Mammary epithelial cell (primary cell): ENCODE measurements at regions not wholly inside any gene's neighbourhood (a gene's known extent, or its start where the extent isn't known, plus 50 kb on each side); places are given as distances from the start of the nearest gene placed in this dataset.

Source experiments
- EZH2 ChIP-seq: IDR thresholded peaks from 2 replicates; pipeline ENCODE4 v1.6.1; 2012; ENCODE audit warnings: low read length, inconsistent platforms, borderline replicate concordance
- TF ChIP-seq, protein P1 (sequence below), 2 donors: IDR thresholded peaks in 1 of 2; conservative IDR thresholded peaks in 1 of 2; 2 replicates each; pipeline ENCODE4 v1.5.1; 2011 to 2012; ENCODE audit warnings: inconsistent platforms in 2 of 2, low read length in 2 of 2, mild to moderate bottlenecking in 2 of 2, control low read depth in 1 of 2, low read depth in 1 of 2; ENCODE audit not compliant: insufficient read depth in 1 of 2; ENCODE audit errors: extremely low read depth in 1 of 2

DNA sequence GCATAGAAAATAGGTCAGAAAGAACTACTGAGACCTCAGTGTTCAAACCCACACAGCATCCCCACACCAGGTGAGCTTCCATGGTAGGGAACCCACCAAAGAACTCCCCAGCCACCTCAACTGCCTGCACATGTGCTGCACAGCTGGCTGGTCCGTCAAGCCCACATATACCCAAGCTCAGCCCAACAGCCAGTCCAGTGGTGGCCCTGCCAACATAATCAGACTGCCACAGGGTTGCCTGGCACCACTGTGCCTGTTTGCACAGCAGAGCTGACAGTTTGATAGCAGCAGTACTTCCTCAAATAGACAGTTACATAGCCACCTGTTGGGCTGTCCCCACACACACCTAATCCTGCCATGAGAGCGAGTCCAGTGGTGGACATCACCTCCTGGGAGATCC lies 283.3 kb upstream of the PRMT6 start:
- TF ChIP-seq EZH2: no peak
- TF ChIP-seq, protein P1, sequence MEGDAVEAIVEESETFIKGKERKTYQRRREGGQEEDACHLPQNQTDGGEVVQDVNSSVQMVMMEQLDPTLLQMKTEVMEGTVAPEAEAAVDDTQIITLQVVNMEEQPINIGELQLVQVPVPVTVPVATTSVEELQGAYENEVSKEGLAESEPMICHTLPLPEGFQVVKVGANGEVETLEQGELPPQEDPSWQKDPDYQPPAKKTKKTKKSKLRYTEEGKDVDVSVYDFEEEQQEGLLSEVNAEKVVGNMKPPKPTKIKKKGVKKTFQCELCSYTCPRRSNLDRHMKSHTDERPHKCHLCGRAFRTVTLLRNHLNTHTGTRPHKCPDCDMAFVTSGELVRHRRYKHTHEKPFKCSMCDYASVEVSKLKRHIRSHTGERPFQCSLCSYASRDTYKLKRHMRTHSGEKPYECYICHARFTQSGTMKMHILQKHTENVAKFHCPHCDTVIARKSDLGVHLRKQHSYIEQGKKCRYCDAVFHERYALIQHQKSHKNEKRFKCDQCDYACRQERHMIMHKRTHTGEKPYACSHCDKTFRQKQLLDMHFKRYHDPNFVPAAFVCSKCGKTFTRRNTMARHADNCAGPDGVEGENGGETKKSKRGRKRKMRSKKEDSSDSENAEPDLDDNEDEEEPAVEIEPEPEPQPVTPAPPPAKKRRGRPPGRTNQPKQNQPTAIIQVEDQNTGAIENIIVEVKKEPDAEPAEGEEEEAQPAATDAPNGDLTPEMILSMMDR (conservative IDR thresholded peaks at IDR 0.05 in 1 of 2, IDR thresholded peaks at IDR 0.05 in 1 of 2; ENCODE audit: extremely low read depth in 1 of 2, insufficient read depth in 1 of 2, low read depth in 1 of 2, low read length in 2 of 2): no peak
